ENCODE measurements at regions not wholly inside any gene's neighbourhood (a gene's known extent, or its start where the extent isn't known, plus 50 kb on each side); places are given as distances from the start of the nearest gene placed in this dataset.
A peak's percentile ranks its signal among the peaks of the same experiment; 100 is the strongest.

GRCh38 chr9:90033028-90033650, 428.3 kb downstream of the GADD45G start:
- Mint-ChIP-seq H3K27me3 (ENCODE audit: unreplicated experiment) (peaks cover 4% of the 10 kb centered on the region), H3K4me3 (ENCODE audit: unreplicated experiment) (no peak overlapping the region), H3K4me1 (ENCODE audit: low read depth, unreplicated experiment) (peaks cover 5% of the 10 kb centered on the region), H3K36me3 (ENCODE audit: unreplicated experiment) (no peaks in the 10 kb centered on the region), H3K27ac (ENCODE audit: unreplicated experiment) (no peak overlapping the region), H3K9me3 (ENCODE audit: unreplicated experiment) (no peaks in the 10 kb centered on the region)
- no peak for DNase-seq
- no peak for TF ChIP-seq CTCF (IDR thresholded peaks at IDR 0.05; ENCODE audit: partially characterized antibody, unreplicated experiment)

GRCh38 chr9:90034071-90034470, 429.3 kb downstream of the GADD45G start:
- DNase-seq, result no peak
- no peak for TF ChIP-seq CTCF (IDR thresholded peaks at IDR 0.05; ENCODE audit: partially characterized antibody, unreplicated experiment)
- Mint-ChIP-seq H3K4me3 (ENCODE audit: unreplicated experiment) (no peak overlapping the region), H3K27ac (ENCODE audit: unreplicated experiment) (no peak overlapping the region), H3K36me3 (ENCODE audit: unreplicated experiment) (no peaks in the 10 kb centered on the region), H3K9me3 (ENCODE audit: unreplicated experiment) (no peaks in the 10 kb centered on the region), H3K27me3 (ENCODE audit: unreplicated experiment) (peaks cover 4% of the 10 kb centered on the region), H3K4me1 (ENCODE audit: low read depth, unreplicated experiment) (peaks cover 7% of the 10 kb centered on the region)

- DNase-seq, result no peak
These were observed 430.7 kb downstream of the GADD45G start for GRCh38 chr9:90035471-90035870.

GRCh38 chr9:90037146-90037797, 432.5 kb downstream of the GADD45G start:
- TF ChIP-seq CTCF (IDR thresholded peaks at IDR 0.05; ENCODE audit: partially characterized antibody, unreplicated experiment), result no peak
- peaks cover 3% of the 10 kb centered on the region for H3K9me3 Mint-ChIP-seq (ENCODE audit: unreplicated experiment)
- peaks cover 7% of the 10 kb centered on the region for H3K4me1 Mint-ChIP-seq (ENCODE audit: low read depth, unreplicated experiment)
- peak overlapping the region; percentile 8 for H3K4me3 Mint-ChIP-seq (ENCODE audit: unreplicated experiment)
- H3K27me3 Mint-ChIP-seq (ENCODE audit: unreplicated experiment), result peaks cover 3% of the 10 kb centered on the region
- H3K36me3 Mint-ChIP-seq (ENCODE audit: unreplicated experiment), result no peaks in the 10 kb centered on the region
- DNase-seq, result no peak
- H3K27ac Mint-ChIP-seq (ENCODE audit: unreplicated experiment), result peak overlapping the region; percentile 16

More at GRCh38 chr9:90035471-90035870, 430.7 kb downstream of the GADD45G start:
- H3K27me3 Mint-ChIP-seq (ENCODE audit: unreplicated experiment), result peaks cover 6% of the 10 kb centered on the region
- TF ChIP-seq CTCF (IDR thresholded peaks at IDR 0.05; ENCODE audit: partially characterized antibody, unreplicated experiment), result no peak
- H3K9me3 Mint-ChIP-seq (ENCODE audit: unreplicated experiment), result peaks cover under 1% of the 10 kb centered on the region
- peaks cover 7% of the 10 kb centered on the region for H3K4me1 Mint-ChIP-seq (ENCODE audit: low read depth, unreplicated experiment)
- H3K27ac Mint-ChIP-seq (ENCODE audit: unreplicated experiment), result no peak overlapping the region
- H3K36me3 Mint-ChIP-seq (ENCODE audit: unreplicated experiment), result no peaks in the 10 kb centered on the region
- no peak overlapping the region for H3K4me3 Mint-ChIP-seq (ENCODE audit: unreplicated experiment)

GRCh38 chr9:90038763-90039162, 434.0 kb downstream of the GADD45G start:
- TF ChIP-seq CTCF (IDR thresholded peaks at IDR 0.05; ENCODE audit: partially characterized antibody, unreplicated experiment), result no peak
- Mint-ChIP-seq H3K4me3 (ENCODE audit: unreplicated experiment) (no peak overlapping the region), H3K4me1 (ENCODE audit: low read depth, unreplicated experiment) (peaks cover 7% of the 10 kb centered on the region), H3K27ac (ENCODE audit: unreplicated experiment) (no peak overlapping the region), H3K36me3 (ENCODE audit: unreplicated experiment) (no peaks in the 10 kb centered on the region), H3K9me3 (ENCODE audit: unreplicated experiment) (peaks cover 3% of the 10 kb centered on the region), H3K27me3 (ENCODE audit: unreplicated experiment) (peaks cover 3% of the 10 kb centered on the region)
- no peak for DNase-seq

All from glutamatergic neuron (in vitro differentiated cells).